Neuronal stem cell (in vitro differentiated cells): ENCODE measurements at regions not wholly inside any gene's neighbourhood (a gene's known extent, or its start where the extent isn't known, plus 50 kb on each side); places are given as distances from the start of the nearest gene placed in this dataset.
A peak's percentile ranks its signal among the peaks of the same experiment; 100 is the strongest.
"Not testable (repeated sequence)": the region's sequence is repeated elsewhere in the genome, so short reads cannot be mapped to it uniquely, and the experiment has no call there.

Source experiments
- DNase-seq: peaks from one replicate; pipeline ENCODE4 v3.0.0-alpha.2; 2013; ENCODE audit warnings: low spot score
- H2AFZ ChIP-seq: one replicate; pipeline ENCODE4 v1.6.1; 2013; ENCODE audit warnings: mild to moderate bottlenecking, low read length, inconsistent platforms
- H2AK5ac ChIP-seq: 2 replicates; pipeline ENCODE4 v1.6.1; 2013; ENCODE audit warnings: low read depth, mild to moderate bottlenecking, inconsistent platforms, low read length, moderate library complexity, mixed read lengths
- H2BK120ac ChIP-seq: 2 replicates; pipeline ENCODE4 v1.6.1; 2013; ENCODE audit warnings: low read depth, mild to moderate bottlenecking, inconsistent platforms, low read length, moderate library complexity, mixed read lengths
- H2BK12ac ChIP-seq: one replicate; pipeline ENCODE4 v1.6.1; 2013; ENCODE audit warnings: low read length, inconsistent platforms
- H2BK15ac ChIP-seq: 2 replicates; pipeline ENCODE4 v1.6.1; 2013; ENCODE audit warnings: mild to moderate bottlenecking, low read length, inconsistent platforms, mixed read lengths
- H2BK5ac ChIP-seq: one replicate; pipeline ENCODE4 v1.6.1; 2013; ENCODE audit warnings: inconsistent platforms, mild to moderate bottlenecking, low read length, moderate library complexity
- H3K14ac ChIP-seq: one replicate; pipeline ENCODE4 v1.6.1; 2013; ENCODE audit warnings: low read length, inconsistent platforms
- H3K18ac ChIP-seq: 2 replicates; pipeline ENCODE4 v1.6.1; 2013; ENCODE audit warnings: low read length, inconsistent platforms
- H3K23ac ChIP-seq: 2 replicates; pipeline ENCODE4 v1.6.1; 2013; ENCODE audit warnings: low read depth, mild to moderate bottlenecking, mixed read lengths, low read length, inconsistent platforms; ENCODE audit not compliant: poor library complexity
- H3K27ac ChIP-seq: replicated peaks from 3 replicates; pipeline ENCODE4 v1.5.1; 2013; ENCODE audit warnings: low read length, inconsistent platforms
- H3K27me3 ChIP-seq, 3 experiments: 2 replicates each; pipeline ENCODE4 v1.6.1; 2013; ENCODE audit warnings: low read length in 3 of 3, mild to moderate bottlenecking in 2 of 3, inconsistent platforms in 1 of 3, low read depth in 1 of 3, mixed read lengths in 1 of 3, moderate library complexity in 1 of 3; ENCODE audit not compliant: control insufficient read depth in 3 of 3, insufficient read depth in 3 of 3
- H3K36me3 ChIP-seq, 2 donors: replicated peaks in 1 of 2; 2 replicates each; pipeline ENCODE4 v1.6.1; 2013; ENCODE audit warnings: low read length in 2 of 2; ENCODE audit not compliant: control insufficient read depth in 2 of 2, insufficient read depth in 2 of 2
- H3K4ac ChIP-seq: 2 replicates; pipeline ENCODE4 v1.6.1; 2013; ENCODE audit warnings: inconsistent platforms, mild to moderate bottlenecking, low read length, moderate library complexity
- H3K4me1 ChIP-seq, 2 donors: 1 replicate in 1 of 2; 2 replicates in 1 of 2; pipeline ENCODE4 v1.6.1; 2013; ENCODE audit warnings: low read length in 2 of 2, low read depth in 1 of 2; ENCODE audit not compliant: control insufficient read depth in 2 of 2, insufficient read depth in 1 of 2
- H3K4me2 ChIP-seq: one replicate; pipeline ENCODE4 v1.6.1; 2013; ENCODE audit warnings: mild to moderate bottlenecking, low read length, inconsistent platforms; ENCODE audit not compliant: insufficient read depth, poor library complexity, severe bottlenecking
- H3K4me3 ChIP-seq, 2 donors: 2 replicates each; pipeline ENCODE4 v1.5.1; 2013; ENCODE audit warnings: low read length in 2 of 2, mild to moderate bottlenecking in 2 of 2, inconsistent platforms in 1 of 2, moderate library complexity in 1 of 2
- H3K79me1 ChIP-seq: one replicate; pipeline ENCODE4 v1.6.1; 2013; ENCODE audit warnings: low read depth, mild to moderate bottlenecking, inconsistent platforms, low read length, moderate library complexity
- H3K9ac ChIP-seq: one replicate; pipeline ENCODE4 v1.6.1; 2013; ENCODE audit warnings: mild to moderate bottlenecking, low read depth, low read length, inconsistent platforms; ENCODE audit not compliant: poor library complexity
- H3K9me3 ChIP-seq, 2 donors: replicated peaks in 1 of 2; 2 replicates each; pipeline versions ENCODE3 to v1.6.1; 2013; ENCODE audit warnings: low read length in 2 of 2, mild to moderate bottlenecking in 2 of 2, inconsistent platforms in 1 of 2, low read depth in 1 of 2, mixed read lengths in 1 of 2, moderate library complexity in 1 of 2; ENCODE audit not compliant: control insufficient read depth in 2 of 2, insufficient read depth in 1 of 2
- H4K8ac ChIP-seq: one replicate; pipeline ENCODE4 v1.6.1; 2013; ENCODE audit warnings: low read depth, mild to moderate bottlenecking, inconsistent platforms, low read length, moderate library complexity
- H4K91ac ChIP-seq: one replicate; pipeline ENCODE4 v1.6.1; 2013; ENCODE audit warnings: low read length, low read depth, mild to moderate bottlenecking, inconsistent platforms; ENCODE audit not compliant: poor library complexity
- WGBS, 2 donors: extraction: QIAGEN DNeasy Blood & Tissue Kit; methylation state at CpG; one replicate each; pipeline ENCODE4 v1.1.7; 2013; ENCODE audit warnings: missing lambda C conversion rate in 2 of 2, mixed read lengths in 1 of 2; ENCODE audit not compliant: insufficient read length in 2 of 2, insufficient replicate concordance in 1 of 2; ENCODE audit errors: extremely low coverage in 2 of 2; 5-methylcytosine and 5-hydroxymethylcytosine counted together

GRCh38 chr13:46466074-46466473, 79.0 kb upstream of the RUBCNL start:
- not testable (repeated sequence) for H3K36me3 ChIP-seq, H3K4me1 ChIP-seq, H3K4me2 ChIP-seq, H2AFZ ChIP-seq, H4K91ac ChIP-seq, H2BK15ac ChIP-seq, H3K27me3 ChIP-seq, H3K9ac ChIP-seq, H2AK5ac ChIP-seq, H2BK12ac ChIP-seq, H3K9me3 ChIP-seq, H3K27ac ChIP-seq, H3K18ac ChIP-seq, H3K4ac ChIP-seq, H3K14ac ChIP-seq, H2BK5ac ChIP-seq, H4K8ac ChIP-seq, H2BK120ac ChIP-seq, DNase-seq, H3K79me1 ChIP-seq, H3K23ac ChIP-seq, H3K4me3 ChIP-seq
- no CpG with 5 or more reads among the region's 7 CpGs for WGBS, 2 donors

- no peaks in the 10 kb centered on the region for H3K27me3 ChIP-seq
- WGBS, 2 donors: no CpG with 5 or more reads among the region's 23 CpGs
Measured at GRCh38 chr13:46463719-46464118, 76.7 kb upstream of the RUBCNL start.

GRCh38 chr13:46460223-46460622, 73.2 kb upstream of the RUBCNL start:
- WGBS, 2 donors: no CpG with 5 or more reads among the region's 4 CpGs
- not testable (repeated sequence) for H2BK120ac ChIP-seq, DNase-seq

More at GRCh38 chr13:46463719-46464118, 76.7 kb upstream of the RUBCNL start:
- Histone ChIP-seq H3K9ac (no peak overlapping the region), H3K27ac (no peak overlapping the region), H3K4ac (no peak overlapping the region), H2BK120ac (no peak overlapping the region), H3K18ac (peak overlapping the region; percentile 71), H3K36me3 (no peaks in the 10 kb centered on the region), H3K79me1 (no peaks in the 10 kb centered on the region), H2BK12ac (no peak overlapping the region), H2AK5ac (peak overlapping the region; percentile 76), H3K4me2 (no peak overlapping the region), H2AFZ (no peak overlapping the region), H2BK15ac (no peak overlapping the region), H4K8ac (no peak overlapping the region), H3K4me3 (no peak overlapping the region), H3K9me3 (no peaks in the 10 kb centered on the region), H4K91ac (no peak overlapping the region), H3K14ac (no peak overlapping the region), H3K4me1 (peaks cover 0 to 6% of the 10 kb centered on the region in 2 donors), H2BK5ac (peak overlapping the region; percentile 35), H3K23ac (no peak overlapping the region)
- no peak for DNase-seq

GRCh38 chr13:46457255-46457654, 70.2 kb upstream of the RUBCNL start:
- not testable (repeated sequence) for H2BK15ac ChIP-seq, DNase-seq, H3K79me1 ChIP-seq

More at GRCh38 chr13:46460223-46460622, 73.2 kb upstream of the RUBCNL start:
- not testable (repeated sequence) for H2AFZ ChIP-seq, H2AK5ac ChIP-seq, H3K36me3 ChIP-seq, H3K27ac ChIP-seq, H3K4me2 ChIP-seq, H3K79me1 ChIP-seq, H4K8ac ChIP-seq, H3K27me3 ChIP-seq, H2BK5ac ChIP-seq, H2BK15ac ChIP-seq, H4K91ac ChIP-seq, H3K4me1 ChIP-seq, H3K4me3 ChIP-seq, H3K14ac ChIP-seq, H3K9me3 ChIP-seq, H3K9ac ChIP-seq, H2BK12ac ChIP-seq, H3K18ac ChIP-seq, H3K4ac ChIP-seq, H3K23ac ChIP-seq

More at GRCh38 chr13:46457255-46457654, 70.2 kb upstream of the RUBCNL start:
- not testable (repeated sequence) for H2AFZ ChIP-seq, H3K14ac ChIP-seq, H4K8ac ChIP-seq, H3K27ac ChIP-seq, H3K4ac ChIP-seq, H3K18ac ChIP-seq, H3K4me2 ChIP-seq, H3K9ac ChIP-seq, H3K36me3 ChIP-seq, H4K91ac ChIP-seq, H3K27me3 ChIP-seq, H2AK5ac ChIP-seq, H2BK12ac ChIP-seq, H3K4me3 ChIP-seq, H3K9me3 ChIP-seq, H3K4me1 ChIP-seq, H2BK120ac ChIP-seq, H2BK5ac ChIP-seq, H3K23ac ChIP-seq
- WGBS, 2 donors: no CpG with 5 or more reads among the region's 2 CpGs
